OCI-LY1 (cell line): ENCODE measurements at regions not wholly inside any gene's neighbourhood (a gene's known extent, or its start where the extent isn't known, plus 50 kb on each side); places are given as distances from the start of the nearest gene placed in this dataset.

ENCODE experiments used
- H2AFZ ChIP-seq: fragments of 200-600 bp; sonication (generic), shearing (Covaris generic); 2 replicates; pipeline ENCODE4 v1.6.0; 2014; ENCODE audit warnings: antibody characterized with exemption, mild to moderate bottlenecking, low read length
- H3F3A ChIP-seq: fragments of 200-600 bp; sonication (generic), shearing (Covaris generic); 2 replicates; pipeline ENCODE4 v1.6.0; 2014; ENCODE audit warnings: mild to moderate bottlenecking, antibody characterized with exemption, low read length, moderate library complexity; ENCODE audit not compliant: insufficient read depth
- H3K27ac ChIP-seq: fragments of 200-600 bp; sonication (generic); 2 replicates; pipeline ENCODE4 v1.5.1; 2014; ENCODE audit warnings: low read length, mixed run types, mild to moderate bottlenecking, low read depth; ENCODE audit not compliant: poor library complexity, severe bottlenecking
- H3K27me3 ChIP-seq: fragments of 200-600 bp; sonication (generic); 2 replicates; pipeline ENCODE4 v1.6.0; 2014; ENCODE audit warnings: antibody characterized with exemption, mild to moderate bottlenecking, low read length, moderate library complexity; ENCODE audit not compliant: insufficient read depth
- H3K36me3 ChIP-seq: fragments of 200-600 bp; sonication (generic); 2 replicates; pipeline ENCODE4 v1.6.1; 2014; ENCODE audit warnings: mild to moderate bottlenecking, antibody characterized with exemption, low read length, moderate library complexity, mixed read lengths; ENCODE audit not compliant: insufficient read depth
- H3K4me1 ChIP-seq: fragments of 200-600 bp; sonication (generic); 2 replicates; pipeline ENCODE4 v1.5.1; 2014; ENCODE audit warnings: mild to moderate bottlenecking, low read length, moderate library complexity; ENCODE audit not compliant: insufficient read depth, severe bottlenecking
- H3K4me2 ChIP-seq: fragments of 200-600 bp; sonication (generic), shearing (Covaris generic); 2 replicates; pipeline ENCODE4 v1.6.1; 2014; ENCODE audit warnings: low read length
- H3K4me3 ChIP-seq: fragments of 200-600 bp; sonication (generic); 2 replicates; pipeline ENCODE4 v1.5.1; 2014; ENCODE audit warnings: low read length, low read depth, mild to moderate bottlenecking, mixed read lengths; ENCODE audit not compliant: poor library complexity, severe bottlenecking
- H3K79me2 ChIP-seq: fragments of 200-600 bp; shearing (Covaris generic); 2 replicates; pipeline ENCODE4 v1.6.1; 2016; ENCODE audit warnings: mixed run types, low read length, mixed read lengths; ENCODE audit not compliant: insufficient read depth
- H3K9ac ChIP-seq: fragments of 200-600 bp; sonication (generic), shearing (Covaris generic); 2 replicates; pipeline ENCODE4 v1.6.1; 2014; ENCODE audit warnings: mild to moderate bottlenecking, low read length, mixed read lengths
- H3K9me2 ChIP-seq: fragments of 200-600 bp; sonication (generic), shearing (Covaris generic); 2 replicates; pipeline ENCODE4 v1.6.1; 2014; ENCODE audit warnings: low read depth, mild to moderate bottlenecking, low read length, mixed read lengths
- H3K9me3 ChIP-seq: fragments of 200-600 bp; shearing (Covaris generic); 2 replicates; pipeline ENCODE4 v1.6.1; 2014; ENCODE audit warnings: low read length, mixed read lengths
- H4K20me1 ChIP-seq: fragments of 200-600 bp; sonication (generic), shearing (Covaris generic); 2 replicates; pipeline ENCODE4 v1.6.0; 2016; ENCODE audit warnings: mild to moderate bottlenecking, low read length; ENCODE audit not compliant: insufficient read depth
- CTCF ChIP-seq: fragments of 200-600 bp; sonication (generic), shearing (Covaris generic); IDR thresholded peaks from 2 replicates; pipeline ENCODE4 v1.5.1; 2017; ENCODE audit warnings: mild to moderate bottlenecking, antibody characterized with exemption, low read length, moderate library complexity, mixed read lengths
- EZH2 ChIP-seq: fragments of 200-600 bp; sonication (generic), shearing (Covaris generic); IDR thresholded peaks from 2 replicates; pipeline ENCODE4 v1.8.0; 2017; ENCODE audit warnings: borderline replicate concordance, mixed run types, mild to moderate bottlenecking, antibody characterized with exemption, low read length, moderate library complexity, mixed read lengths

DNA sequence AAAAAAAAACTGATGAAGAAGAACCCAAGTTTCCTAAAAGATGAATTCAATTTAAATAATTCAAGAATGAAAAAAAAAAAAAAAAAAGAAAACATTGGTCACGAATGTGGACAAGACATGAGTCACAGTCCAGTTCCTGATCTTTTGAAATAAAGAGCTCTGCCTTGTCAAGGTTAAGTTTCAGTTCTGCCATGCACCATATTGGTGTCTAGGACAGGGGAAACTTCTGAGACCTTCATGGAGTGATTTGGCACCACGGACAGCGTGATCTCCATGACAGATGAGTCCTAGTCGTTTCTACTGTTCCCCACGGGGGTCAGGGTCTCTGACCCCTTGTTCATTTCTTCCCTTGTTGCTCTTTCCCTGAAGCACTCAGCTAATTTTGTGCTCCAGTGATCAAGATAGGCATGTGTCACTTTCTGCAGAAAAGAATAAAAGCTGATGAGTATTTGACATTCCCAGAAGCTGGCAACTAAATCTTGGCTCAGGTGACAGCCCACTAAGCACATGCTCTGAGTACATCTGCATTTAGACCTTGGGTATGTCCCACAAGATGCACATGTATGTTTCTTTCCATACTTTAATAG is 1159.7 kb downstream of the BCL11B start:
- Histone ChIP-seq H3K4me2 (no peak overlapping the region), H3K9me2 (no peaks in the 10 kb centered on the region), H3K27me3 (no peaks in the 10 kb centered on the region), H3K4me3 (no peak overlapping the region), H2AFZ (no peak overlapping the region), H3K9ac (no peak overlapping the region), H3K27ac (no peak overlapping the region), H3K36me3 (no peaks in the 10 kb centered on the region), H3K9me3 (no peaks in the 10 kb centered on the region), H4K20me1 (no peaks in the 10 kb centered on the region), H3F3A (no peaks in the 10 kb centered on the region), H3K4me1 (no peaks in the 10 kb centered on the region), H3K79me2 (no peaks in the 10 kb centered on the region)
- no peak for TF ChIP-seq EZH2
- no peak for TF ChIP-seq CTCF

DNA sequence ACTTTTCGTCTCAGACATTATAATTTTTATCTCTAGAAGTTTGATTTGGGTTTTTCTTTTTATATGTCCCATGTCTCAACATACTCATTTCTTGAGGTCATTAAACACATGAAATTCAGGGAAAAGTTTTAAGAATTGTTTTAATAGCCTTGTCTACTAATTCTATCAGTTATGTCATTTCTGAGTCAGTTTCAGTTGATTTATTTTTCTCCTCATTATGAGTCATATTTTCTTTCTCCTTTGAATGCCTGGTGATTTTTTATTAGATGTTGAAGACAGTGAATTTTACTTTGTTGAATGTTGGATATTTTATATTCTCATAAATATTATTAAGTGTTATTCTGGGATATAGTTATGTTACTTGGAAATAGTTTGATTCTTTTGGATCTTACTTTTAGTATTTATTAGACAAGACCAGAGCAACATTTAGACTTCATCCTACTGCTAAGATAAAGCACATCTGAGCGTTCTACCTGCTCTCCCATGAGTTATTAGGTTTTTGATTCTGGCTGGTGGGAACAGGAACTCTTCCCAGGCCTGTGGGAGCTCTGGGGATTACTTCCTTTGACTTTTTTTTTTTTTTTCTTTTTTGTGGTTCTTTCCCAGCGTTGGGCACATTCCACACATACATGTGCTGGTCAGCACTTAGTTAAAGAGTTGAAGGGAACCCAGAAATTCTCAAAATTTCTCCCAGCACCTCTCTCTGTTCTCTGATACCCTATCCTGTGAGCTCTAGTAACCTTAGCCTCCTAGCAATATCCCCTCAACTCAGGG is 1157.7 kb downstream of the BCL11B start:
- Histone ChIP-seq H3K9me3 (no peaks in the 10 kb centered on the region), H3K36me3 (no peaks in the 10 kb centered on the region), H3F3A (no peaks in the 10 kb centered on the region), H3K4me3 (no peak overlapping the region), H3K4me2 (no peak overlapping the region), H3K9ac (no peak overlapping the region), H3K9me2 (no peaks in the 10 kb centered on the region), H3K27me3 (no peaks in the 10 kb centered on the region), H3K27ac (no peak overlapping the region), H4K20me1 (no peaks in the 10 kb centered on the region), H2AFZ (no peak overlapping the region), H3K79me2 (no peaks in the 10 kb centered on the region), H3K4me1 (no peaks in the 10 kb centered on the region)
- no peak for TF ChIP-seq EZH2
- TF ChIP-seq CTCF: no peak

DNA sequence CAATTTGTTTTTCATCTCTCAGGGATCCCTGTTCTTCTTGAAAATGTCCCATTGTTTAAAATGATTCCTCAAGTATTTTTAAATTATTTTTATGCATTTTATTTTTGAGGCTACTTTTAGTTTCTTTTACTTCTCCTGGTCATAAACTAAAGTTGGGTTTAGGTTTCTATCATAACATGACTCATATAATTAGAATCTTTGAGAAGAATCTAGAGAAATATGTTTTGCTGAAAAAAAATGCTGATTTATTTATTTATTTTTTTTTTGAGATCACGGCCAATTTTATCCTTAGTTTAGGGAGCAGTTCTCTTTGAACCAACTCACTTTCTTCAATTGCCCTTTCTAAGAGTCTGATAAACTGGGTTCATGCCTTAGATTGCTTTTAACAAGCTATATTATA is 1157.1 kb downstream of the BCL11B start:
- H3K9ac ChIP-seq: no peak overlapping the region
- H3K4me2 ChIP-seq: no peak overlapping the region
- no peak overlapping the region for H2AFZ ChIP-seq
- no peaks in the 10 kb centered on the region for H3K4me1 ChIP-seq
- H3K9me3 ChIP-seq: no peaks in the 10 kb centered on the region
- H3K9me2 ChIP-seq: no peaks in the 10 kb centered on the region
- TF ChIP-seq CTCF: no peak
- TF ChIP-seq EZH2: no peak
- H4K20me1 ChIP-seq: no peaks in the 10 kb centered on the region
- no peaks in the 10 kb centered on the region for H3K36me3 ChIP-seq
- H3F3A ChIP-seq: no peaks in the 10 kb centered on the region
- no peak overlapping the region for H3K4me3 ChIP-seq
- no peak overlapping the region for H3K27ac ChIP-seq
- H3K79me2 ChIP-seq: no peaks in the 10 kb centered on the region
- H3K27me3 ChIP-seq: no peaks in the 10 kb centered on the region
